ENCODE measurements at regions not wholly inside any gene's neighbourhood (a gene's known extent, or its start where the extent isn't known, plus 50 kb on each side); places are given as distances from the start of the nearest gene placed in this dataset.
"Not testable (repeated sequence)": the region's sequence is repeated elsewhere in the genome, so short reads cannot be mapped to it uniquely, and the experiment has no call there.

DNA sequence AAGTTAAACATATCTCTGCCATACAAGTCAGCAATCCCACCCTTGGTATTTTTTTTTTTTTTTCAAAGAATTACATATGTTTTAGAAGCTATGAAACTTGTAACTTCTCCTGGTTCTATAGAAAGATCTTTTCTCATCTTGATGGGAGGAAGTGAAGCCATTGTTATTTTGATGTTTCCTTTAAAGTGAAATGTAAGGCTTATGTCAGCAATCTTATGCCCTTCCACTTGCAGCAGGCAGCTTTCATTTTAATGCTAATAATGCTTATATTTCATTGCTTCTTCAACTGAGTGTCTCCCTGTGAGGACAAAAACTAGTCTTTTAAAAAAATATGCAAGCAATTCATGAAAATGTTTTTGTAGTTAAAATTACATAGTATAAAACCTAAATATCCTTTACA lies 1614.7 kb downstream of the KHDRBS2 start:
- Histone ChIP-seq H3K9ac (ENCODE audit: low read length) (no peak overlapping the region), H4K20me1 (ENCODE audit: low read length) (no peaks in the 10 kb centered on the region), H3K4me1 (ENCODE audit: insufficient read depth, low read length) (no peaks in the 10 kb centered on the region), H3K9me2 (replicated peaks; ENCODE audit: low read length) (no peaks in the 10 kb centered on the region), H3K79me2 (ENCODE audit: low read length) (no peaks in the 10 kb centered on the region), H3F3A (ENCODE audit: low read length, unreplicated experiment) (no peaks in the 10 kb centered on the region), H3K36me3 (ENCODE audit: low read depth, low read length) (no peaks in the 10 kb centered on the region), H3K27me3 (ENCODE audit: low read length) (no peaks in the 10 kb centered on the region), H3K27ac (ENCODE audit: low read length) (no peak overlapping the region), H2AFZ (ENCODE audit: low read length) (no peak overlapping the region), H3K4me2 (ENCODE audit: low read length) (no peak overlapping the region), H3K9me3 (ENCODE audit: low read length) (0 out of 2 replicates have a peak, but pooled peaks cover 3% of the 10 kb centered on the region), H3K4me3 (ENCODE audit: low read length) (no peak overlapping the region)
- ChIA-PET POLR2A (ENCODE audit: unreplicated experiment) (no interaction called here), CTCF (no interaction called here)
- no peak for DNase-seq
- BruUV-seq (replicated peaks), result no TSS peak
- no peak for TF ChIP-seq EZH2 (IDR thresholded peaks at IDR 0.05; ENCODE audit: low read length, unreplicated experiment)
- no peak for TF ChIP-seq CTCF (conservative IDR thresholded peaks at IDR 0.05; ENCODE audit: low read depth, low read length)
- TF ChIP-seq EZH2phosphoT487 (IDR thresholded peaks at IDR 0.05; ENCODE audit: borderline replicate concordance, low read length), result no peak
- ATAC-seq, result no peak
- intact Hi-C loops (cut with micrococcal nuclease), result no loop called here

- H2AFZ ChIP-seq (ENCODE audit: low read length), result no peak overlapping the region
Measured at GRCh38 chr6:60670036-60670435, 1616.0 kb downstream of the KHDRBS2 start.

DNA sequence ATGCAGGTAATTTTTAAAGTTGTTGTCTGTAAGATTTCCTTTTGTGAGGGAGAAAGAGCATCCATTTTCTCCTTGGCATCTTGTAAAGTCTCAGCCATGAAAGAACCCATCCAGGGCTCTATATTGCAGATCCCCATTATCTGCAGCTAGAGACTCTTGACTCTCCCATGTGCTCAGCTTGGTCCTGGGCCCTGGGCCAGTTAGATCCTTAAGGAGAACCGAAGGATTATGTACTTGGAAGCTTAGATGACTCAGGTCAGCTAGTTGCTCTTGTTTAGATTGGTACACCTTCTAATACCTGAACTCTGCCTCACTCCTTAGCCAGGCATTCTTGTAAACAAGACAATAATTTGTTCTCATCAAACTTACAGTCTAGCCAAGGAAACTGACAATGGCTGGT lies 1617.6 kb downstream of the KHDRBS2 start:
- Histone ChIP-seq H2AFZ (ENCODE audit: low read length) (no peak overlapping the region), H3K36me3 (ENCODE audit: low read depth, low read length) (no peaks in the 10 kb centered on the region), H3K9ac (ENCODE audit: low read length) (no peak overlapping the region), H3K27ac (ENCODE audit: low read length) (no peak overlapping the region), H3K79me2 (ENCODE audit: low read length) (no peaks in the 10 kb centered on the region), H4K20me1 (ENCODE audit: low read length) (no peaks in the 10 kb centered on the region), H3K9me3 (ENCODE audit: low read length) (no peaks in the 10 kb centered on the region), H3K27me3 (ENCODE audit: low read length) (no peaks in the 10 kb centered on the region), H3K4me1 (ENCODE audit: insufficient read depth, low read length) (no peaks in the 10 kb centered on the region), H3K4me3 (ENCODE audit: low read length) (no peak overlapping the region), H3K9me2 (replicated peaks; ENCODE audit: low read length) (no peaks in the 10 kb centered on the region), H3F3A (ENCODE audit: low read length, unreplicated experiment) (no peaks in the 10 kb centered on the region), H3K4me2 (ENCODE audit: low read length) (no peak overlapping the region)
- POLR2A ChIA-PET (ENCODE audit: unreplicated experiment), result no interaction called here
- DNase-seq (no peak), ATAC-seq (no peak)
- no peak for TF ChIP-seq CTCF (conservative IDR thresholded peaks at IDR 0.05; ENCODE audit: low read depth, low read length)
- no peak for TF ChIP-seq EZH2 (IDR thresholded peaks at IDR 0.05; ENCODE audit: low read length, unreplicated experiment)
- TF ChIP-seq EZH2phosphoT487 (IDR thresholded peaks at IDR 0.05; ENCODE audit: borderline replicate concordance, low read length), result no peak
- BruUV-seq (replicated peaks), result no TSS peak
- intact Hi-C loops (cut with micrococcal nuclease), result no loop called here
- CTCF ChIA-PET, result no interaction called here

More at GRCh38 chr6:60670036-60670435, 1616.0 kb downstream of the KHDRBS2 start:
- intact Hi-C loops (cut with micrococcal nuclease), result no loop called here
- no peak overlapping the region for H3K4me3 ChIP-seq (ENCODE audit: low read length)
- H3K9ac ChIP-seq (ENCODE audit: low read length), result no peak overlapping the region
- POLR2A ChIA-PET (ENCODE audit: unreplicated experiment), result no interaction called here
- H3K36me3 ChIP-seq (ENCODE audit: low read depth, low read length), result no peaks in the 10 kb centered on the region
- no TSS peak for BruUV-seq (replicated peaks)
- CTCF ChIA-PET, result no interaction called here
- no peak for DNase-seq
- no peak for TF ChIP-seq CTCF (conservative IDR thresholded peaks at IDR 0.05; ENCODE audit: low read depth, low read length)
- no peak for TF ChIP-seq EZH2phosphoT487 (IDR thresholded peaks at IDR 0.05; ENCODE audit: borderline replicate concordance, low read length)
- no peak for TF ChIP-seq EZH2 (IDR thresholded peaks at IDR 0.05; ENCODE audit: low read length, unreplicated experiment)
- no peaks in the 10 kb centered on the region for H3K4me1 ChIP-seq (ENCODE audit: insufficient read depth, low read length)
- H3F3A ChIP-seq (ENCODE audit: low read length, unreplicated experiment), result no peaks in the 10 kb centered on the region
- no peak for ATAC-seq
- no peaks in the 10 kb centered on the region for H3K9me3 ChIP-seq (ENCODE audit: low read length)
- H3K4me2 ChIP-seq (ENCODE audit: low read length), result no peak overlapping the region
- no peaks in the 10 kb centered on the region for H4K20me1 ChIP-seq (ENCODE audit: low read length)
- no peaks in the 10 kb centered on the region for H3K27me3 ChIP-seq (ENCODE audit: low read length)
- H3K79me2 ChIP-seq (ENCODE audit: low read length), result no peaks in the 10 kb centered on the region
- no peak overlapping the region for H3K27ac ChIP-seq (ENCODE audit: low read length)
- no peaks in the 10 kb centered on the region for H3K9me2 ChIP-seq (replicated peaks; ENCODE audit: low read length)

DNA sequence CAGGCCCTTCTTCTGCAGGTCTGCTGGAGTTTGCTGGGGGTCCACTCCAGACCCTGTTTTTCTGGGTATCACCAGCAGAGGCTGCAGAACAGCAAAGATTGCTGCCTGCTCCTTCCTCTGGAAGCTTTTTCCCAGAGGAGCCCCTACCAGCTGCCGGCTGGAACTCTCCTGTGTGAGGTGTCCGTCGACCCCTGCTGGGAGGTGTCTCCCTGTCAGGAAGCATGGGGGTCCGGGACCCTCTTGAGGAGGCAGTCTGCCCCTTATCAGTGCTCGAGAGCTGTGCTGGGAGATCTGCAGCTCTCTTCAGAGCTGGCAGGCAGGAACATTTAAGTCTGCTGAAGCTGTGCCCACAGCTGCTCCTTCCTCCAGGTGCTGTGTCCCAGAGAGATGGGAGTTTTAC lies 1622.8 kb downstream of the KHDRBS2 start:
- H3K9ac ChIP-seq (ENCODE audit: low read length); DNase-seq; intact Hi-C loops (cut with micrococcal nuclease); H4K20me1 ChIP-seq (ENCODE audit: low read length); H3K27ac ChIP-seq (ENCODE audit: low read length); POLR2A ChIA-PET (ENCODE audit: unreplicated experiment); BruUV-seq (replicated peaks); ATAC-seq; CTCF ChIA-PET; H3K9me3 ChIP-seq (ENCODE audit: low read length); H3K4me2 ChIP-seq (ENCODE audit: low read length); H3K36me3 ChIP-seq (ENCODE audit: low read depth, low read length); H3K9me2 ChIP-seq (replicated peaks; ENCODE audit: low read length); H2AFZ ChIP-seq (ENCODE audit: low read length); H3K27me3 ChIP-seq (ENCODE audit: low read length); H3K4me1 ChIP-seq (ENCODE audit: insufficient read depth, low read length); H3K4me3 ChIP-seq (ENCODE audit: low read length); H3K79me2 ChIP-seq (ENCODE audit: low read length); H3F3A ChIP-seq (ENCODE audit: low read length, unreplicated experiment): not testable (repeated sequence)
